Activated naive CD4-positive, alpha-beta T cell treated with anti-CD3 and anti-CD28 coated beads, Interleukin-2, amount 50 U/mL, for 72 hours (primary cell): ENCODE measurements at regions not wholly inside any gene's neighbourhood (a gene's known extent, or its start where the extent isn't known, plus 50 kb on each side); places are given as distances from the start of the nearest gene placed in this dataset.

Experiments
- ATAC-seq, 2 donors: fragments of 150-1000 bp; cut with Tn5 transposase; 2 replicates each; pipeline ENCODE4 v1.10.0; 2021; ENCODE audit warnings: mild to moderate bottlenecking in 2 of 2, moderate library complexity in 2 of 2
- DNase-seq, 2 donors: peaks; one replicate each; pipeline ENCODE4 v3.0.0; 2021 to 2022; ENCODE audit warnings: low spot score in 2 of 2
- H3K27ac Mint-ChIP-seq, 2 donors: one replicate each; pipeline ENCODE4 v1.8.0; 2022; ENCODE audit warnings: mild to moderate bottlenecking in 2 of 2, mixed read lengths in 2 of 2
- H3K36me3 Mint-ChIP-seq, 2 donors: one replicate each; pipeline ENCODE4 v1.8.0; 2022; ENCODE audit warnings: mixed read lengths in 2 of 2
- H3K9me3 Mint-ChIP-seq, 2 donors: one replicate each; pipeline ENCODE4 v1.8.0; 2022; ENCODE audit warnings: mixed read lengths in 2 of 2

- Mint-ChIP-seq H3K36me3 (peaks cover 0 to 10% of the 10 kb centered on the region in 2 donors), H3K27ac (no peak overlapping the region), H3K9me3 (peaks cover 7 to 16% of the 10 kb centered on the region in 2 donors)
- DNase-seq (no peak), ATAC-seq (peak in 1 of 2 donors; percentile 58)
Observed at GRCh38 chr21:35311985-35312384, 262.9 kb upstream of the RUNX1 start.

- peaks cover 7 to 12% of the 10 kb centered on the region in 2 donors for H3K9me3 Mint-ChIP-seq
- DNase-seq (no peak), ATAC-seq (no peak)
- no peak overlapping the region for H3K27ac Mint-ChIP-seq
- peaks cover 0 to 10% of the 10 kb centered on the region in 2 donors for H3K36me3 Mint-ChIP-seq
Observed at GRCh38 chr21:35309316-35309715, 260.2 kb upstream of the RUNX1 start.

- ATAC-seq (no peak), DNase-seq (no peak)
- H3K36me3 Mint-ChIP-seq, result peaks cover 0 to 6% of the 10 kb centered on the region in 2 donors
- H3K9me3 Mint-ChIP-seq, result peaks cover under 1 to 4% of the 10 kb centered on the region in 2 donors
- H3K27ac Mint-ChIP-seq, result no peak overlapping the region
Observed at GRCh38 chr21:35303085-35303484, 254.0 kb upstream of the RUNX1 start.

- peaks cover 0 to 1% of the 10 kb centered on the region in 2 donors for H3K36me3 Mint-ChIP-seq
- DNase-seq (no peak), ATAC-seq (no peak)
- peaks cover 4 to 11% of the 10 kb centered on the region in 2 donors for H3K9me3 Mint-ChIP-seq
- H3K27ac Mint-ChIP-seq, result no peak overlapping the region
Observed at GRCh38 chr21:35298757-35299156, 249.7 kb upstream of the RUNX1 start.

GRCh38 chr21:35297665-35298064, 248.6 kb upstream of the RUNX1 start:
- Mint-ChIP-seq H3K27ac (no peak overlapping the region), H3K9me3 (peaks cover 4 to 9% of the 10 kb centered on the region in 2 donors), H3K36me3 (no peaks in the 10 kb centered on the region)
- no peak for DNase-seq
- no peak for ATAC-seq

- no peak for DNase-seq
- H3K27ac Mint-ChIP-seq, result peak overlapping the region in 1 of 2 donors; percentile 25
- H3K36me3 Mint-ChIP-seq, result no peaks in the 10 kb centered on the region
- H3K9me3 Mint-ChIP-seq, result peaks cover 4 to 9% of the 10 kb centered on the region in 2 donors
- peak; percentile 18 to 37 for ATAC-seq
Observed at GRCh38 chr21:35294231-35294898, 245.3 kb upstream of the RUNX1 start.

GRCh38 chr21:35291973-35292627, 243.0 kb upstream of the RUNX1 start:
- peaks cover 5 to 10% of the 10 kb centered on the region in 2 donors for H3K9me3 Mint-ChIP-seq
- ATAC-seq (no peak), DNase-seq (no peak)
- H3K27ac Mint-ChIP-seq, result no peak overlapping the region
- peaks cover 6 to 15% of the 10 kb centered on the region in 2 donors for H3K36me3 Mint-ChIP-seq

- H3K36me3 Mint-ChIP-seq, result peaks cover 6 to 25% of the 10 kb centered on the region in 2 donors
- no peak for ATAC-seq
- H3K9me3 Mint-ChIP-seq, result peaks cover 5 to 10% of the 10 kb centered on the region in 2 donors
- DNase-seq, result no peak
- H3K27ac Mint-ChIP-seq, result no peak overlapping the region
Observed at GRCh38 chr21:35291034-35291433, 241.9 kb upstream of the RUNX1 start.

- Mint-ChIP-seq H3K36me3 (peaks cover 6 to 28% of the 10 kb centered on the region in 2 donors), H3K9me3 (peaks cover 5 to 11% of the 10 kb centered on the region in 2 donors), H3K27ac (no peak overlapping the region)
- no peak for DNase-seq
- no peak for ATAC-seq
Observed at GRCh38 chr21:35288238-35288637, 239.1 kb upstream of the RUNX1 start.

GRCh38 chr21:35284199-35284598, 235.1 kb upstream of the RUNX1 start:
- no peak for DNase-seq
- H3K9me3 Mint-ChIP-seq, result peaks cover 5 to 16% of the 10 kb centered on the region in 2 donors

GRCh38 chr21:35282944-35283343, 233.8 kb upstream of the RUNX1 start:
- peaks cover 0 to 10% of the 10 kb centered on the region in 2 donors for H3K9me3 Mint-ChIP-seq
- DNase-seq (no peak), ATAC-seq (no peak)
- H3K36me3 Mint-ChIP-seq, result peaks cover 6 to 26% of the 10 kb centered on the region in 2 donors
- no peak overlapping the region for H3K27ac Mint-ChIP-seq

More at GRCh38 chr21:35284199-35284598, 235.1 kb upstream of the RUNX1 start:
- no peak for ATAC-seq
- Mint-ChIP-seq H3K36me3 (peaks cover 6 to 33% of the 10 kb centered on the region in 2 donors), H3K27ac (no peak overlapping the region)

- no peak for ATAC-seq
- Mint-ChIP-seq H3K27ac (peak overlapping the region in 1 of 2 donors; percentile 56), H3K9me3 (peaks cover 0 to 10% of the 10 kb centered on the region in 2 donors)
Observed at GRCh38 chr21:35281956-35282355, 232.9 kb upstream of the RUNX1 start.

GRCh38 chr21:35280231-35280630, 231.1 kb upstream of the RUNX1 start:
- no peak for DNase-seq
- no peak overlapping the region for H3K27ac Mint-ChIP-seq
- ATAC-seq, result no peak
- H3K36me3 Mint-ChIP-seq, result peaks cover 0 to 5% of the 10 kb centered on the region in 2 donors
- peaks cover 0 to 5% of the 10 kb centered on the region in 2 donors for H3K9me3 Mint-ChIP-seq

More at GRCh38 chr21:35281956-35282355, 232.9 kb upstream of the RUNX1 start:
- DNase-seq, result no peak
- H3K36me3 Mint-ChIP-seq, result peaks cover 0 to 17% of the 10 kb centered on the region in 2 donors

GRCh38 chr21:35275776-35276175, 226.7 kb upstream of the RUNX1 start:
- peaks cover 0 to 15% of the 10 kb centered on the region in 2 donors for H3K9me3 Mint-ChIP-seq
- no peak overlapping the region for H3K27ac Mint-ChIP-seq
- no peak for DNase-seq
- H3K36me3 Mint-ChIP-seq, result peaks cover 0 to 12% of the 10 kb centered on the region in 2 donors
- no peak for ATAC-seq

GRCh38 chr21:35274923-35275322, 225.8 kb upstream of the RUNX1 start:
- Mint-ChIP-seq H3K36me3 (peaks cover 0 to 9% of the 10 kb centered on the region in 2 donors), H3K27ac (no peak overlapping the region), H3K9me3 (peaks cover 0 to 13% of the 10 kb centered on the region in 2 donors)
- ATAC-seq (no peak), DNase-seq (no peak)

- H3K9me3 Mint-ChIP-seq, result peaks cover 0 to 10% of the 10 kb centered on the region in 2 donors
- peak overlapping the region in 1 of 2 donors; percentile 7 for H3K27ac Mint-ChIP-seq
- H3K36me3 Mint-ChIP-seq, result peaks cover 6 to 7% of the 10 kb centered on the region in 2 donors
- DNase-seq (no peak), ATAC-seq (no peak)
Observed at GRCh38 chr21:35274090-35274489, 225.0 kb upstream of the RUNX1 start.

- Mint-ChIP-seq H3K36me3 (peaks cover 6 to 7% of the 10 kb centered on the region in 2 donors), H3K27ac (peak overlapping the region in 1 of 2 donors; percentile 50), H3K9me3 (peaks cover 0 to 10% of the 10 kb centered on the region in 2 donors)
- DNase-seq, result no peak
- no peak for ATAC-seq
Observed at GRCh38 chr21:35273333-35273732, 224.2 kb upstream of the RUNX1 start.
